Upper lobe of right lung (tissue), 1 donor: ENCODE measurements at regions not wholly inside any gene's neighbourhood (a gene's known extent, or its start where the extent isn't known, plus 50 kb on each side); places are given as distances from the start of the nearest gene placed in this dataset.

ENCODE experiments used
- ATAC-seq: fragments of 200-7000 bp; cut with Tn5 transposase; one replicate; pipeline ENCODE4 v1.9.1; 2020; ENCODE audit warnings: mild to moderate bottlenecking, moderate library complexity
- DNase-seq: peaks from one replicate; pipeline ENCODE4 v3.0.0-alpha.2; 2020
- H3K27ac ChIP-seq: fragments of 200-600 bp; one replicate; pipeline ENCODE4 v1.8.0; 2022
- H3K27me3 ChIP-seq: fragments of 200-600 bp; one replicate; pipeline ENCODE4 v1.8.0; 2022; ENCODE audit warnings: mild to moderate bottlenecking
- H3K36me3 ChIP-seq: fragments of 200-600 bp; one replicate; pipeline ENCODE4 v1.8.0; 2022
- H3K4me1 ChIP-seq: fragments of 200-600 bp; one replicate; pipeline ENCODE4 v1.8.0; 2022
- H3K4me3 ChIP-seq: fragments of 200-600 bp; one replicate; pipeline ENCODE4 v1.8.0; 2022; ENCODE audit warnings: mild to moderate bottlenecking
- H3K9me3 ChIP-seq: fragments of 200-600 bp; one replicate; pipeline ENCODE4 v1.8.0; 2022
- CTCF ChIP-seq: fragments of 200-600 bp; IDR thresholded peaks from one replicate; pipeline ENCODE4 v1.8.0; 2022; ENCODE audit warnings: antibody characterized with exemption
- intact Hi-C: fragments of 100-400 bp; cut with DNase I; formaldehyde crosslinking; loops from one replicate; pipeline ENCODE4 v1.11.0; 2022
- donor health status: DM: no; HTN: yes; CAD: no; lungs with severe emphysema.

- intact Hi-C loops, result no loop called here
- Histone ChIP-seq H3K27ac (no peak overlapping the region), H3K4me3 (no peak overlapping the region), H3K27me3 (no peaks in the 10 kb centered on the region), H3K9me3 (no peaks in the 10 kb centered on the region), H3K4me1 (no peaks in the 10 kb centered on the region), H3K36me3 (no peaks in the 10 kb centered on the region)
- no peak for TF ChIP-seq CTCF
- ATAC-seq (no peak), DNase-seq (no peak)
Observed at GRCh38 chr1:83746234-83746633, 252.7 kb downstream of the TTLL7 start.

GRCh38 chr1:83742446-83742845, 256.5 kb downstream of the TTLL7 start:
- Histone ChIP-seq H3K4me3 (no peak overlapping the region), H3K27me3 (no peaks in the 10 kb centered on the region), H3K27ac (no peak overlapping the region), H3K9me3 (no peaks in the 10 kb centered on the region), H3K4me1 (no peaks in the 10 kb centered on the region), H3K36me3 (no peaks in the 10 kb centered on the region)
- DNase-seq (no peak), ATAC-seq (no peak)
- TF ChIP-seq CTCF, result no peak
- intact Hi-C loops, result no loop called here

GRCh38 chr1:83741770-83742169, 257.2 kb downstream of the TTLL7 start:
- DNase-seq (no peak), ATAC-seq (no peak)
- Histone ChIP-seq H3K27ac (no peak overlapping the region), H3K9me3 (no peaks in the 10 kb centered on the region), H3K4me1 (no peaks in the 10 kb centered on the region), H3K27me3 (no peaks in the 10 kb centered on the region), H3K4me3 (no peak overlapping the region), H3K36me3 (no peaks in the 10 kb centered on the region)
- intact Hi-C loops, result no loop called here
- TF ChIP-seq CTCF, result no peak

GRCh38 chr1:83741348-83741747, 257.6 kb downstream of the TTLL7 start:
- ATAC-seq, result no peak

DNA sequence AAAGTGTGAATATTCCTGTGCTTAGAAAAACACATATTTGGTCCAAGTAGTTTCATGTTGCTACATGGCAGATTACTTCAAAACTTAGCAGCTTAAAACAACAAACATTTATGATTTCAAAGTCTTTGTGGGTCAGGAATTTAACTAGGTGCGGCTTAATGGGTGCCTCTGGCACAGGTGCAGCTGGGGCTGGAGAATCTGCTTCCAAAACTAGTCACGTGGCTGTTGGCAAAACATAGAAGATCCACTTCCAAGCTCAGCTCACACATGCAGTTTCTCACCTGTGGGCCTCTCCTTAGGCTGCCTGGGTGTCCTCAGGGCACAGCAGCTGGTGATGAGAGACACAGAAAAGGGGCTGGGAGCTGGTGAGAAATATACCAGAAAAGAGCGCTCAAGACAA, 263.4 kb downstream of the TTLL7 start:
- ATAC-seq (no peak), DNase-seq (no peak)
- Histone ChIP-seq H3K27me3 (no peaks in the 10 kb centered on the region), H3K4me1 (no peaks in the 10 kb centered on the region), H3K36me3 (no peaks in the 10 kb centered on the region), H3K27ac (no peak overlapping the region), H3K4me3 (no peak overlapping the region), H3K9me3 (no peaks in the 10 kb centered on the region)
- no peak for TF ChIP-seq CTCF
- intact Hi-C loops, result no loop called here

More at GRCh38 chr1:83741348-83741747, 257.6 kb downstream of the TTLL7 start:
- intact Hi-C loops, result no loop called here
- H3K4me1 ChIP-seq, result no peaks in the 10 kb centered on the region
- H3K4me3 ChIP-seq, result no peak overlapping the region
- no peaks in the 10 kb centered on the region for H3K9me3 ChIP-seq
- no peaks in the 10 kb centered on the region for H3K27me3 ChIP-seq
- DNase-seq, result no peak
- no peak overlapping the region for H3K27ac ChIP-seq
- TF ChIP-seq CTCF, result no peak
- H3K36me3 ChIP-seq, result no peaks in the 10 kb centered on the region

DNA sequence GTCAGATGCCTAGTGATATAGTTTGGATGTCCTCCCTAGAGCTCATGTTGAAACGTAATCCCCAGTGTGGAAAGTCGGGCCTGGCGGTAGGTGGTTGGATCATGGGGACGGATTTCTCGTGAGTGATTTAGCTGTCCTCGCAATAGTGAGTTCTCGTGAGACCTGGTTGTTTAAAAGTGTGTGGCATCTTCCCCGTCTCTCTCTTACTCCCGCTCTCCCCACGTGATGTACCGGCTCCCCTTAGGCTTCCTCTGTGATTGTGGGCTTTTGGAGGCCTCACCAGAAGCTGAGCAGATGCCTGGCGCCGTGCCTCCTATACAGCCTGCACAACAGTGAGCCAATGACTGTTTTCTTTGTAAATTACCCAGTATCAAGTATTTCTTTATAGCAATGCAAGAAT, 264.5 kb downstream of the TTLL7 start:
- no peaks in the 10 kb centered on the region for H3K36me3 ChIP-seq
- no peaks in the 10 kb centered on the region for H3K4me1 ChIP-seq
- H3K27me3 ChIP-seq, result no peaks in the 10 kb centered on the region
- H3K9me3 ChIP-seq, result no peaks in the 10 kb centered on the region
- H3K27ac ChIP-seq, result no peak overlapping the region
- no peak for TF ChIP-seq CTCF
- ATAC-seq, result no peak
- H3K4me3 ChIP-seq, result no peak overlapping the region
- DNase-seq, result no peak
- intact Hi-C loops, result no loop called here
